Peyer's patch (tissue), 4 donors: ENCODE measurements at regions not wholly inside any gene's neighbourhood (a gene's known extent, or its start where the extent isn't known, plus 50 kb on each side); places are given as distances from the start of the nearest gene placed in this dataset.

Source experiments
- POLR2A ChIP-seq, 2 donors: fragments of 450-650 bp; IDR thresholded peaks; one replicate each; pipeline ENCODE4 v1.5.1; 2017; ENCODE audit warnings: antibody characterized with exemption in 2 of 2, mild to moderate bottlenecking in 2 of 2, moderate library complexity in 2 of 2
- TF ChIP-seq, protein P1 (sequence below), 6 experiments: fragments of 450-650 bp in 4 of 6; fragments of 200-600 bp in 2 of 6; sonication (generic) in 1 of 6; IDR thresholded peaks; one replicate each; pipeline ENCODE4 v1.5.1; 2017 to 2019; ENCODE audit warnings: antibody characterized with exemption in 6 of 6, mild to moderate bottlenecking in 3 of 6, moderate library complexity in 1 of 6

DNA sequence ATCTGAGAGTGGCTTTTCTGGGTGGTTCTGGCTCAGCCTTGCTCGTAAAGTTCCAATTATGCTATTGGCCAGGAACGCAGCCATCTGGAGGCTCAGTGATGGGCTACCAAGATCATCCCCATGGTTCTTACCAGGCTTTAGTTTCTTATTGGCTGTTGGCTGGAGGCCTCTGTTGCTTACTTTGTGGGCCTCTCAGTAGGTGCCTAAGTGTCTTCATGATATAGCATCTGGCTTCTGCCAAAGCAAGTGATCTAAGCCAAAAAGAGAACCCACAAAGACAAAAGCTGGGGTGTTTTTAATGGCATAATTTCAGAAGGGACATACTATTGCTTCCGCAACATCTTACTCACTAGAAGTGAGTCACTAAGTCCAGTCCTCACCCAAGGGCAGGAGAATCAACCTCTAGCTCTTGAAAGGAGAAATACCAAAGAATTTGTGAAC, 132.0 kb upstream of the MDFIC start:
- TF ChIP-seq POLR2A (IDR thresholded peaks at IDR 0.05): no peak
- TF ChIP-seq, protein P1, sequence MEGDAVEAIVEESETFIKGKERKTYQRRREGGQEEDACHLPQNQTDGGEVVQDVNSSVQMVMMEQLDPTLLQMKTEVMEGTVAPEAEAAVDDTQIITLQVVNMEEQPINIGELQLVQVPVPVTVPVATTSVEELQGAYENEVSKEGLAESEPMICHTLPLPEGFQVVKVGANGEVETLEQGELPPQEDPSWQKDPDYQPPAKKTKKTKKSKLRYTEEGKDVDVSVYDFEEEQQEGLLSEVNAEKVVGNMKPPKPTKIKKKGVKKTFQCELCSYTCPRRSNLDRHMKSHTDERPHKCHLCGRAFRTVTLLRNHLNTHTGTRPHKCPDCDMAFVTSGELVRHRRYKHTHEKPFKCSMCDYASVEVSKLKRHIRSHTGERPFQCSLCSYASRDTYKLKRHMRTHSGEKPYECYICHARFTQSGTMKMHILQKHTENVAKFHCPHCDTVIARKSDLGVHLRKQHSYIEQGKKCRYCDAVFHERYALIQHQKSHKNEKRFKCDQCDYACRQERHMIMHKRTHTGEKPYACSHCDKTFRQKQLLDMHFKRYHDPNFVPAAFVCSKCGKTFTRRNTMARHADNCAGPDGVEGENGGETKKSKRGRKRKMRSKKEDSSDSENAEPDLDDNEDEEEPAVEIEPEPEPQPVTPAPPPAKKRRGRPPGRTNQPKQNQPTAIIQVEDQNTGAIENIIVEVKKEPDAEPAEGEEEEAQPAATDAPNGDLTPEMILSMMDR (IDR thresholded peaks at IDR 0.05): no peak
